GM21825 (cell line): ENCODE measurements at regions not wholly inside any gene's neighbourhood (a gene's known extent, or its start where the extent isn't known, plus 50 kb on each side); places are given as distances from the start of the nearest gene placed in this dataset.
"Not testable (repeated sequence)": the region's sequence is repeated elsewhere in the genome, so short reads cannot be mapped to it uniquely, and the experiment has no call there.

Experiments used
- ATAC-seq: cut with Tn5 transposase; IDR thresholded peaks from one replicate; pipeline ENCODE4 v1.9.1; 2021; ENCODE audit warnings: mild to moderate bottlenecking, moderate library complexity; ENCODE audit not compliant: unreplicated experiment

DNA sequence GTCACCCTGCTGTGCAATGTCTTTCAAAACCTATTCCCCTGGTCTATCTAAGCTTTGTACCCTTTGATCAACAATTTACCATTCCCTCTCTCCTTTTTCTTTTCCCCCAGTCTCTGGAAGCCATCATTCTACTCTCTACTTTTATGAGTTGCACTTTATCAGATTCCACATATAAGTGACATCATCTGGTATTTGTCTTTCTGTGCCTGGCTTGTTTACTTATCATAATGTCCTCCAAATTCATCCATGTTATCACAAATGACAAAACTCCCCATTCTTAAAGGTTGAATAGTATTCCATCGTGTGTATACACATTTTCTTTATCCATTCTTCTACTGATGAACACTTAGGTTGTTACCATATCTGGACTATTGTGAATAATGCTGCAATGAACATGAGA is 344.2 kb upstream of the CCNH start:
- ATAC-seq: no peak

DNA sequence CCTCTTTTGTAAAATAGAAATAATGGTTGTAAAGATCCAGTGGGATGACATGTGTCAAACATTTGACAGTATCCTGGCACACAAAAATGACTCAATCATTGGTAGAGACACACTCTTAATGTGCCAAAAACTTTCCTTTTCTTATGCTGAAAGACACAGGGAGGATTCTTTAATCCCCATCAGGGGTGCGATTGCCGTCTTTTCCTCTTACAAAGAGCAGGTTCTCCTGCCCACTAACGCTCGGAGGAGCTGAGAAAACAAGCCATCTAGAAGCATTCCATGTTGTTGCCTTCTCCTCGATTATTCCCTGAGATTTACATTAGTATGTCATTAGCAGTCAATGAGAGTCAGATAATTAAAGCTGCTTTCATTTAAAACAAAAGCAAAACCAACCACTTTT is 342.6 kb upstream of the CCNH start:
- no peak for ATAC-seq

DNA sequence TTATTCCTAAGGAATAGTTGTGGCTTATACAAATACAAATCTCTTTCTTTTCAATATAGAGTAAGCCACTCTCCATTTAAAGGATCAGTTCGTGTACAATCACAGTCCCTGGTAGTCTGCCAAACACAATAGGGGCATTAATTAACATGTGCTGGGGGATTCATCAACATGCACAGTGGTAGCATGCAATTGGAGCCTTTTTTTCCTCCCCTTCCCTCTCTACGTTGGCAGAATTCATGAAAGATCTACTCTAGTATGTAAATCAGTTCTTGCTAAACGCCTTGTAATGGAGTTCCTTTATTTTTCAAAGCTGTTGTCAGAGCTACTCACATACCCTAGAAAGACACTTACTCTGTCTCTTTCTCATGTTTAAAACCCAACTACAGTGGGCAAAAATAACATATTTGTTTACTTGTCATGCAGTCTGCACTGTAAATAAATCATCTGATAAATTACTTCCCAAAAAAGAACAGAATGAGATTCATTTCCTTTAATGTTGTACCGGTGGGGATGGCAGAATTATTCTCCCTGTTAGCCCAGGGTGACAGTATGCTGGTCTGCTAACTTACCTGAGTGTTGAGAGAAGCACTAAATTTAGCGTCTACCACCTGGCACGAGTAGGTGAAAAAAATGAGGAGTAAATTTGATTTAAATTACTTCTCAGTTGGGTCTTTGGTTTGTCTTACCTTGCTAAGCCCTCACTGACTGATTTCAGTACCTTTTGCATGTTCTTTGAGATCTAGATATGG is 341.5 kb upstream of the CCNH start:
- ATAC-seq: no peak

DNA sequence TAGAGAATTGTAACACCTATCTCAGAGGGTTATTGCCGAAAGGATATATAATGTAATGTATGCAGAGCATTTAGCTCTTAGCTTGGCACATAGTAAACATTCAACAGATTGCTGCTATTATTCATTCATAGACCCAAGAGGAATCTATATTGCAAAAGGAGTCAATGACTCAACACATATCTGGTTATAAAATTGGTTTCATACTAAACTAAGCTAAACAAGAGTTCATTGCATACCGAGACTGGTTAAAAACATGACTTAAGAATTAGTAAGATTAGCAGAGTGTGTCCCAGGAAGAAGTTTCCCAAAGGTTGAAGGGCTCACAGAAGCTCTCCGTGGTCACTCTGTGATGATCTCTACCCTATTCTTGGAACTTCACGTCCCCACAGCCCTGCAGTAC is 339.6 kb upstream of the CCNH start:
- ATAC-seq: no peak

DNA sequence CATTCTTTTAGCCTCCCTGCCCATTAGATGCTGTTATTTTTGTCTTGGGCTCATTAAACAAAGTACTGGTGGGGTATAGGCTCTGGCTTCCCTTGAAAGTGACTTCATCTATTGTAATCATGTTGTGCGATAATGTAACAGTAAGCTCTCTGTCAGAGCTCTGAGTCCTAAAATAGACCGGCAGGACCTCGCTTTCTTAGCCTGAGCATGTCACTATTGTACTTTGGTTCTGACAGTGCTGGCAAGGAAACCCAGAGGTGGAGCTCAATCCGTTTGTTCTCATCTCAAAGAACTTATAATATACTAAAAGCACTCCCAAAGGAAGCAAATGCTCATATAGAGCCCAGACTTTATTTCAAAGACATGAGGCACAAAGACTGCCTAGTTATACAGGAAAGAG is 339.1 kb upstream of the CCNH start:
- ATAC-seq: no peak

DNA sequence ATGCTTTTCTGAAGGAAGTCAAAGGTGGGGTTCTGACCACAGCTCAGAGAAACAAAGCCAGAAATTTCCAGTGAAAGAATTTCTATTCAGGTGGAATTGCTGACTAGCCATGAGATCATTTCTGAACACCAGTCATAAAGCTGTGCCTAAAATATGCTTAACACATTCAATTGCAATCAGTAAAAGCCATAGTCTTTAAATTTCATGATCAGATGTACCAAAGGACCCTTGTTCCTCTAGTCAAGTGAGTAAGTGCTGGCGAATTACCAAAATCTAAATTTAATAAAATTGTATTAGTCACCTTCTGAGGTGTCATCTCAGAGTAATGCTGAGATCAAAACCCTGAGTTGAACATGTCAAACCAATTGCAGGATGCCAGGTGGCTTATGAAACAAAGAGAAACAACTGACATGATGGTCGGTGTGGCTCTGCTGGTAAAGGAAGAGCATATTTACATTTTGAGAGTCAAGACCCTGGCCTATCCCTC is 334.2 kb upstream of the CCNH start:
- ATAC-seq: no peak

DNA sequence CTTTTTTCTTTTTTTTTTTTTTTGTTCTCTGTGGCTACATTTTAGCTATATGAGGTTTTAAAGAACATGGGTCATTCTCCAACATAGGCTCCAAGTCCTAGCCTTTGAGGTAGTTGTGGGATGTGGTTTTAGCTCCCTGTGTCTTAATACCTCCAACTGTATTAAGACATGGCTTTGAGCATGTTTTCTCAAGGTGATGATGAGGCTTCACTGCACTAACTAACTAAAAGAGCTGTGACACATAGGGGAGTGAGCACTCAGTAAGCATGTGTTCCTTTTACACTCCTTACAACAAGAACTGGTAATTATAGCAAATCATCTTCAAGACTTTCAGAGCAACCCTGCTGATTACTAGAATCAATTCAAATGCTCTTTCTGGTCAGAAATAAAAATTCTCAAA is 333.6 kb upstream of the CCNH start:
- ATAC-seq: no peak

DNA sequence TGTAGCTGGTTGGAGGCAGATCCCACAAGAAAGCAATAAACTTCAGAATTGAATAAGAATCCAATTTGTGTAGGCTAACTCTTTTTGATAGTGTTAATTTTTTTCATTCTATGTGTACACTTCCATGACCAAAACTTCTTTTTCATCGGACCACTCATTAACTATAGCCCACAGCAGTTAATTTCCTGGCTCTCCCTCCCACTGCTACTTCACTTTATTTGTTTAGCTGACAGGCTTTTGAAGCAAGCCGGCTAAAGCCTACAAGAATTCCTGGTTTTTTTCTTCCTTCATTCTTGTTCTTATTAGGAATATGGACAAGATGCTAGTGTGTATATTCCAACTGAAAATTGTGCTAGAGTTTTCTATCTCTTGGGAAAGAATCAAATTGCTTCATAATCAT is 329.2 kb upstream of the CCNH start:
- ATAC-seq: no peak

DNA sequence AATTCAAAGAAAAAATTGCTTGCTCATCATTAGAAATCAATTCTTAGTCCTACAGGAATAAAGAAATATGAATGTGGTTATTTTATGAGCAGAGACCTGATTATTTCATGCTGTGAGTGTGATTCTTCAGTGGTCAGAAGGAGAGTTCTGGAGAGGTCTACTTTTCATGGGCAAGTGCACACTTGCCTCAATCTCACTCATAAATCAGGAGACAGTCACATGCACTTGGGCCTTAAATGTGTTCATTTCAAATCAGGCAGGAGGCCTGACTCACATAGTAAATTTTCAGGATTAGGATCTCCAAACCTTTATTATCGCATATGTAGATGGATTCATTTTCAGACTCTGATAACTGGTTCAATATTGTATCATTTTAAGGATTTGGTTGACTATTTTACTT is 323.2 kb upstream of the CCNH start:
- ATAC-seq: no peak

DNA sequence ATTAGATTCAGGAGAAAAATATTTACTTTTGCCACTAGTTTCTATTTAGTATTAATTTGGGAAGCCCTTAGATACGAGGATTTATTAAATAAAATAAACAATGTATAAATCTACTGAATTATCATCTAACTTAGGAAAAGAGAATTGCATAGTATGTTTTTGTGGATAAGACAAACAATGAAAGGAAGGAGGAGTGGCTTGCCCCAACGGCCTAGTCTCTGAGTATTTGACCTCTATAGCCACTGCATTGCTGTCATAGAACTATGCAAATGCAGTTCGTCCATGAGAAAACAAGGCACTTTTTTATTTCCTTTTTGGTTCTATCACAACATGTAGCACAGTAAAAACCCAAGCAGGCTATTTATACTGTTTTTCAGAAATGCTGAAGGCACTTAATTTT is 321.2 kb upstream of the CCNH start:
- ATAC-seq: no peak

DNA sequence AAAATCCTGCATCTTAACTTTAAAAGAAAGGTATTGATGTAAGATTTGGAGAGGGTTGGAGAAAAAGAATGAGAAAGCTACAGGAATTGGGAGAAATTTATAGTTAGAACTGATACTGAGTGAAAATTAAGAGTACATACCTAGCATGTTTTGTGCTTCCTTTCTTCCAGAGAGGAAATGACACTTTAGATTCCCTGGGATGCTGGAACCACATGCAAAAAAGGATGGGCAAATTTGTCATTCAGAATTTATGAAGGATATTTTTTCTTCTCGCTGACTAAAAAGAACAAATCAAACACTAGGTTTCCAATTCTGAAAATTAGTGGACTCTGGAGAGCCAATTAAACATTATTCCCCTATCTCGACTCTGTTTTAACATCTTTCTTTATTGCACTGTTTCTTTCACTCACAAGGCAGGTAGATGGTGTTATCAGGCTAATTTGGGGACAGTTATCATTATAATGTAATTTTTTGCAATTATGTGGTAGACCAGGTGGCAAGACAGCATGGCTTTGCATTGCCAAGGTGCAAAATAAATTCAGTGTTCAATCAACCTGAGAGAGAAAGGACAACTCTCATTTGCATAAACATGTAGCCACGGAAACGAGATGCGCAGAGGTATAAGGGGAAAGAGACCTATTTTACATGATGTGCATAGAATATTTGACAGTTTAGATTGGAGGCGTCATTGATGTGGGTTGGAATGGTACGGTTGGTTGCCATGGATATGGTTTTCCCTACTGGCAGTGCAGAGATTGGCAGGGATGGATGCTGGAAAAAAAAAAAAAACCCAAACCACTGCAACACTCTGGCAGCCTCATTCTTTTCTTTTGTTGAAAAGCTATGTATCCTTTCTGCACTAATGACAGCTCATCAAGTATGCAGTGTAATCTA is 320.4 kb upstream of the CCNH start:
- ATAC-seq: no peak

DNA sequence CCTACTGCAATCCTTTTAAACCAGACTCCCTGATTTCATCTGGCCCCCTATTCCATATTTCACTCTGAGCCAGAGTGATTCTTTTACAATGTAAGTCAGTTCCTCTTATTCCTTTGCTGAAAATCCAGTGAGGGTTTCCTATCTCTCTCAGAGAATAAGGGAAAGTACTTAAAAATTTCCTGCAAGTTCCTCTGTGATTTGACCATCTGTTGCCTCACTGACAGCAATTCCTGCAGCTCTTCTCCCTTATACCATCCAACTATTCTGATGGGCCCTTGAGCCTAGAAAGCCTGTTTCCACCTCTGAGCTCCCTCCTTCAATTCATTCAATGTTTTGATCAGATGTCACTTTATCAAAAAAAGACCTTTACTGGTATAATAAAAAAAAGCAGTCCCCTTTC is 317.1 kb upstream of the CCNH start:
- ATAC-seq: no peak

DNA sequence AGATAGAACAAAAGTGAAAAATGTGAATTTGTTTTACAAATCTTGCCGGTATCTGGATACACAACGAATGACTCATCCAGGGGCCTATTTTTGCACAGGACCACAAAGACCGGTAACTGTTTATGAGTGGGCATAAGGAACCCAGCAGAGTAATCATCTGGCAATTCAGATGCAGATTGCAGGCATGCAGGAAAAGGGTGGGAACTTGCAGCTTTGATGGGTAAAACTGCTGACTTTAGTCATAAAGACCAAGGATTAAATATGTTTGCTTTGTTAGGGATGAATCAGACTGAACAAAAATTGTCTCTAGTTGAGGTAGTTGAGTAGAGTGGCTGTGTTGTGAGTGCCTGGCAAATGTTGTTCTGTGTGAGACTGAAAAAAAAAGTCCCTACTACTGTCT is 309.6 kb upstream of the CCNH start:
- no peak for ATAC-seq

DNA sequence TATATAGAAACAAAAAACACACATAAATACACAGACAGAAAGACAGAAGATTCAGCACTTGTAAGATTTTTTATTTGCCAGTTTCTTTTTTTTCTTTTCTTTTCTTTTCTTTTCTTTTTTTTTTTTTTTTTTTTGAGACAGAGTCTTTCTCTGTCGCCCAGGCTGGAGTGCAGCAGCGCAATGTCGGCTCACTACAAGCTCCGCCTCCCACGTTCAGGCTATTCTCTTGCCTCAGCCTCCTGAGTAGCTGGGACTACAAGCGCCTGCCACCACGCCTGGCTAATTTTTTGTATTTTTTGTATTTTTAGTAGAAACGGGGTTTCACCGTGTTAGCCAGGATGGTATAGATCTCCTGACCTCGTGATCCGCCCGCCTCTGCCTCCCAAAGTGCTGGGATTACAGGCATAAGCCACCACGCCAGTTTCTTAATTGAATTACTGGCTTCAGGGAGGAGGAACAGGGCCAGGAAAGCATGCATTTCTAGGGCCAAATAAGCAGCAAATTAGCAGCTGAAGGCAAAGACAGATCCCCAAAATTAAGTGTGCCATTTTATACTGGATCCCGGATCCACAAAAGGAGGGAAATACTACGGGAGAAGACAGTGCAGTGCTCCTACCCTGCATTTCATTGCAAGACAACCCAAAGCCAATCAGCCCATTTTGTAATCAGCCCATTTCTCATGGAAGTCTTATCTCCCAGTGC is 305.6 kb upstream of the CCNH start:
- ATAC-seq: not testable (repeated sequence)

DNA sequence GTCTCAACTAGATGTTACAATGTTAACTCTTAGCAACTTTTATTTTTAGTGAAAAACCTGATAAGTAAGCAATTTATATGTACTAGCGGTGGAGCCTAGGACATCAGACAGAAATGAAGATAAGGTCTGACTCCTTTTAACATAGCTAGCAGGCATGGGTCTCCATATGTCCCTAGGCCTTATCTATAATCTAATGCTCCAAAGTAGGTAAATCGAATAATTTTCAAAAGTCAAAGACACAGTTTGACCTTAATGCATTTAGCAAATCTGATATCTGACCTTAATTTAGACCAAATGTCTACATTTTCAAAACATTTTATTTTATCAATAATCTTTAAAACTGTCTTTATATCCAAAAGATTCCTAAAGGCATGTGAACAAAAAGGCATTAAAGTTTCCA is 305.0 kb upstream of the CCNH start:
- no peak for ATAC-seq

DNA sequence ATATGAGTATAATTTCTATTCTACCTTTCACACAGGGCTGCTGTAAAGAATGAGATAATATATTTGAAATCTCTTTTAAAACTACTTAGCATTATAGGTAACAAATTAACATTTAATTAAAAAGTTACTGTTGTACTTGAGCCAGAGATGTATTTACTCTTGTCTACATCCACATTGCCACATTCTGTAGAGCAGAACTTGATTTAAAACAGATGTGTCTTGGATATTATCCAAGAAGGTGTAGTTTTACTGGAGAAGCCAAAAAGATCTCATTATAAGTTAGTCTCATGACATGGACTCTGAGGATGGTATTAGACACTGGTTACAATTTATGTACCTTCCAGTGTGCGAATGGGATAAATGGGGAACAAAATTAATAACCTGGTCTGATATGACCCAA is 293.1 kb upstream of the CCNH start:
- ATAC-seq: no peak

DNA sequence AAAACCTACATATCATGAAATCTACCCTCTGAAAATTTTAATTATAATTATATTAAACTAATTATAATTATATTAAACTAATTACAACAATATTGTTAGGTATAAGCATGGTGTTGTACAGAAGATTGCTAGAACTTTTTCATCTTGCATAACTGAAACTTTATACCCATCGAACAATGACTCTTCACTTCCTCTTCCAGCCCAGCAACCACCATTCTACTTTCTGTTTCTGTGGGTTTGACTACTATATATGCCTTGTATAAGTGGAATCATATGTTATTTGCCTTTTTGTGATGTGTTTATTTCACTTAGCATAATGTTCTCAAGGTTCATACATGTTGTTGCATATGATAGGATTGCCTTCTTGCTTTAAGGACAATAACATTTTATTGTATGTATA is 274.2 kb upstream of the CCNH start:
- peak; percentile 85 for ATAC-seq

DNA sequence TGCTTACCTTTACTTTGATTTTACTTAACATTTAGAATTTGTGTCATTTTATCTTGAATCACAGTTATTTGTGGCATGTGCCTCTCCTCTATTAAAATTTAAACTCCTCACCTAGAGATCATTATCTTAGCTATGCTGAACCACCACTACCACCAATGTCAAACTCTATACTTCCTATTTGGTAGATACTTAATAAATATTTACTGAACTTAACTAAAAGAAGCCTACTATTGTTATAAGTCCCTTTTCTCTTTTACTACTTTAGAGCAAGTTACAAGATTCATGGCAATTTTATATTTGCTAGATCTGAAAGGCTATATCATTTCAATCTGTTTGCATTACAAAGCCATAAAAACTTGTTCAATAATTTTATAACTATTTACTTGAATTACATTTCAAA is 273.3 kb upstream of the CCNH start:
- no peak for ATAC-seq

DNA sequence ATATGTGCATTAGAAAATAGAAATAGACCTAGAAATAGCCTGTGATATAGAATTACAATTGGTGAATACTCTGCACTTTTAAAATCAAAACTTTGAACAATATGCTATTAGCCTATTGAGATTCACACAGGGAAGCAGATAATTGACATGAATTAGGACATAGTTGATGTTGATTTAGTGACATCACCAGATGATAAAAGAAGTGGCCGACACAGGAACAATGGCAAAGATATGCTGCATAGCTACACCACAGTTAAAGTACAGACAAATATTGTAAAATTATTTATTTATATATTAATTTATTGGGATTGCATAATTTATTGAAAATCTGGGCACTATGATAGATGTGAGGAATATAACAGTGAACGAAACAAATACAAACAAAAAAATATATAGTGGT is 261.5 kb upstream of the CCNH start:
- ATAC-seq: no peak

DNA sequence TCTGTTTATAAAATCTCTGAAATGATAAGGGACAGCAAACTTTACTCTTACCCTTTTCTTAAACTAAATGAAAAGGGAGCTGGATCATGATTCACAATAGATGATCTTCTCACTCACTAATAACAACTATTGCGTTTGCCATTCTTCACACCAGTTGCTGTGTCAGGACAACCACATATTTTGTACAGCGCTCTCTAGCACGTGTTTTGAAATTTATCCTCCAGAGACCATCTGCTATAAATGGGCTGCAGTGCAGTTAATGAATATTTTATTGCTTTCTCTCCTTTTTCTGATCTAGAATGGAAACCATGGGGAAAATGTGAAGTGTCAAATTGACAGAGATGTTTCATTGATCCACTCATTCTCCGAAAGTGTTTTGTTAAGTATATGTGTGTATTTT is 258.4 kb upstream of the CCNH start:
- ATAC-seq: no peak

DNA sequence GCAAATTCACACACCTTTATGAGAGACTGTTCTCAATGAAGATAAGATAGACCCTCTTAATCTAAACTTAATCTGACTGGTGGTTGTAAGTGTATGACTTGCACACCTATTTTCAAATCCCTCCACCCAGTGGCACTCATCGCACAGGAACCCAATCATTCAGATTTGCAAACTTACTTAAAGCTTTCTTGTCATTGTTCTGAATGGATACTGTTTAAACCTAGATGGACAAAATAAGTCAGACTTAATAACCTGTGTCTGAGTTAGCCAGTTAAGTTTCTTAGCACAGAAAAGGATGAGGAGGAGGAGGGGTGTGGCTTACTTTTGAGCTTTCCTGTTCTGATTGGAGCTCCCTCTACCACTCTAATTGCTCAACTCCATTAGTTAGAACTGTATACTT is 252.4 kb upstream of the CCNH start:
- ATAC-seq: no peak
